Endothelial cell (in vitro differentiated cells): ENCODE measurements at regions not wholly inside any gene's neighbourhood (a gene's known extent, or its start where the extent isn't known, plus 50 kb on each side); places are given as distances from the start of the nearest gene placed in this dataset.

Experiments used
- DNase-seq: peaks from one replicate; pipeline ENCODE4 v3.0.0; 2021; ENCODE audit warnings: low spot score
- H3K27ac Mint-ChIP-seq: one replicate; pipeline ENCODE4 v1.8.0; 2021; ENCODE audit warnings: mixed read lengths, inconsistent platforms; ENCODE audit not compliant: unreplicated experiment
- H3K27me3 Mint-ChIP-seq: one replicate; pipeline ENCODE4 v1.8.0; 2021; ENCODE audit warnings: mild to moderate bottlenecking, moderate library complexity, mixed read lengths, inconsistent platforms; ENCODE audit not compliant: unreplicated experiment
- H3K36me3 Mint-ChIP-seq: one replicate; pipeline ENCODE4 v1.8.0; 2021; ENCODE audit warnings: mild to moderate bottlenecking, low read depth, mixed read lengths, inconsistent platforms; ENCODE audit not compliant: unreplicated experiment
- H3K4me1 Mint-ChIP-seq: one replicate; pipeline ENCODE4 v1.8.0; 2021; ENCODE audit warnings: mild to moderate bottlenecking, mixed read lengths, inconsistent platforms; ENCODE audit not compliant: unreplicated experiment
- H3K4me3 Mint-ChIP-seq: one replicate; pipeline ENCODE4 v1.8.0; 2021; ENCODE audit warnings: mild to moderate bottlenecking, mixed read lengths, inconsistent platforms; ENCODE audit not compliant: unreplicated experiment
- H3K9me3 Mint-ChIP-seq: one replicate; pipeline ENCODE4 v1.8.0; 2021; ENCODE audit warnings: mixed read lengths, inconsistent platforms; ENCODE audit not compliant: unreplicated experiment
- TF ChIP-seq, protein P1 (sequence below): fragments of 200-600 bp; sonication (generic); IDR thresholded peaks from one replicate; pipeline ENCODE4 v1.5.0; 2021; ENCODE audit warnings: antibody characterized with exemption; ENCODE audit not compliant: unreplicated experiment

DNA sequence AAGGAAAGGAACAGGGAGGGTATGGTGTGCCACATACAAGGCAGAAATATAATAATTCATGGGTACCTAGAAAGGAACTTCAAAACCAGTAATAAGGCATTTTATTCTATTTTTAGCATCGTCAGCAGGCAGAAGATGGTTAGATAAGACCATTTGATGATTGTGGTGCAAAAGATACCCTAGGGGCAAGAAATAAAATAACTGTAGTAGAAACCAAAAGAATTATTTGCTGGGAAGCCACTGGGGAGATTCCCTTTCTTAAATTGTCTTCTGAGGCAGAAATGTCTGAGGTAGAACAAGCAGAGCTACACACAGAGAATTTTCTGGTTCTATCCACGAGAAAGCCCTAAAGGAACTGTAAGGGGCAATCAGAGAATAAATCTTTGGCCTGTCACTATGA lies 64.3 kb upstream of the PCGF5 start:
- Mint-ChIP-seq H3K36me3 (no peaks in the 10 kb centered on the region), H3K27me3 (peaks cover 3% of the 10 kb centered on the region), H3K27ac (no peak overlapping the region), H3K9me3 (no peaks in the 10 kb centered on the region), H3K4me3 (no peak overlapping the region), H3K4me1 (peaks cover 35% of the 10 kb centered on the region)
- DNase-seq, result no peak
- TF ChIP-seq, protein P1, sequence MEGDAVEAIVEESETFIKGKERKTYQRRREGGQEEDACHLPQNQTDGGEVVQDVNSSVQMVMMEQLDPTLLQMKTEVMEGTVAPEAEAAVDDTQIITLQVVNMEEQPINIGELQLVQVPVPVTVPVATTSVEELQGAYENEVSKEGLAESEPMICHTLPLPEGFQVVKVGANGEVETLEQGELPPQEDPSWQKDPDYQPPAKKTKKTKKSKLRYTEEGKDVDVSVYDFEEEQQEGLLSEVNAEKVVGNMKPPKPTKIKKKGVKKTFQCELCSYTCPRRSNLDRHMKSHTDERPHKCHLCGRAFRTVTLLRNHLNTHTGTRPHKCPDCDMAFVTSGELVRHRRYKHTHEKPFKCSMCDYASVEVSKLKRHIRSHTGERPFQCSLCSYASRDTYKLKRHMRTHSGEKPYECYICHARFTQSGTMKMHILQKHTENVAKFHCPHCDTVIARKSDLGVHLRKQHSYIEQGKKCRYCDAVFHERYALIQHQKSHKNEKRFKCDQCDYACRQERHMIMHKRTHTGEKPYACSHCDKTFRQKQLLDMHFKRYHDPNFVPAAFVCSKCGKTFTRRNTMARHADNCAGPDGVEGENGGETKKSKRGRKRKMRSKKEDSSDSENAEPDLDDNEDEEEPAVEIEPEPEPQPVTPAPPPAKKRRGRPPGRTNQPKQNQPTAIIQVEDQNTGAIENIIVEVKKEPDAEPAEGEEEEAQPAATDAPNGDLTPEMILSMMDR, result no peak

DNA sequence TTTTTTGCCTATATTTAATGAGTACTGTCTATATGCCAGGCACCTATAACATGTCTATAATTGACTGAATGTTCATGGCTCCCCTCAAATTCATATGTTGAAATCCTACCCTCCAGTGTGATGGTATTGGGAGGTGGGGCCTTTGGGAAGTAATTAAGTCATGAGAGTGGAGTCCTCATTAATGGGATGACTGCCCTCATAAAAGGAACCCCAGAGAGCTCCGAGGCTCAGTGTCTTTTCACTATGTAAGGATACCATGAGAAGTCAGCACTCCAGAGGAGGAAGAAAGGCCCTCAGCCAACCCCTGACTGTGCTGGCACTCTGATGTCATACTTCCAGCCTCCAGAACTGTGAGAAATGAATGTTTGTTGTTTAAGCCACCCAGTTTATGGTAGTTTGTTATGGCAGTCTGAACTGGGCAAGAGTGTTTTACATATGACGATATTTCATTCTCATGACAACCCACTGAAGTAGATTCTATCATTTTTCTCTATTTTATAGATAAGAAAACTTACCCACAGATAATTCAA lies 61.1 kb upstream of the PCGF5 start:
- peaks cover 7% of the 10 kb centered on the region for H3K27me3 Mint-ChIP-seq
- no peaks in the 10 kb centered on the region for H3K9me3 Mint-ChIP-seq
- no peak for DNase-seq
- no peaks in the 10 kb centered on the region for H3K36me3 Mint-ChIP-seq
- peaks cover 43% of the 10 kb centered on the region for H3K4me1 Mint-ChIP-seq
- H3K4me3 Mint-ChIP-seq, result no peak overlapping the region
- TF ChIP-seq, protein P1, result no peak
- H3K27ac Mint-ChIP-seq, result peak overlapping the region; percentile 90

DNA sequence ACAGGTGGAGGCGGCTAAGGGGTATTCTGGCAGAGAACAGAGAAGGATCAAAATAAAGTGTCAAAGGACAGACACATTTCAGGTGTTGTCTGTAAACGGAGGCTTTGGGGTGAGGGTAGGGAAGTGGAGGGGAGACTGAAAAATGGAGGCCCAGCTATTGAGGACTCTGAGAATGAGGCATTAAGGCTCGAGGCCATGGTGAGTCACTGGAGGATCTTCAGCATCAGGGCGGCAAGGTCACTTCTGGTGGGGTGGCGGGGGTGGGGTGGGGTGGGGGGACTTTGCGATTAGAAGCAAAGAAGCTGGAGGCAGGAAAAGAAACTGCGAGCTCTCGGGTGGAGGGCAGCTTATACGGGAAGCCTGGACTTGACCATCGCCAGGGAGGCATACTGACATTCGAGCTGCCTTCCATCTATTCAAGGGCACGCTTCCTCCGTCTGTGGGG lies 58.4 kb upstream of the PCGF5 start:
- Mint-ChIP-seq H3K4me1 (peaks cover 46% of the 10 kb centered on the region), H3K27ac (peak overlapping the region; percentile 61), H3K9me3 (no peaks in the 10 kb centered on the region), H3K27me3 (peaks cover 9% of the 10 kb centered on the region), H3K4me3 (peak overlapping the region; percentile 86), H3K36me3 (no peaks in the 10 kb centered on the region)
- no peak for DNase-seq
- TF ChIP-seq, protein P1, result no peak

DNA sequence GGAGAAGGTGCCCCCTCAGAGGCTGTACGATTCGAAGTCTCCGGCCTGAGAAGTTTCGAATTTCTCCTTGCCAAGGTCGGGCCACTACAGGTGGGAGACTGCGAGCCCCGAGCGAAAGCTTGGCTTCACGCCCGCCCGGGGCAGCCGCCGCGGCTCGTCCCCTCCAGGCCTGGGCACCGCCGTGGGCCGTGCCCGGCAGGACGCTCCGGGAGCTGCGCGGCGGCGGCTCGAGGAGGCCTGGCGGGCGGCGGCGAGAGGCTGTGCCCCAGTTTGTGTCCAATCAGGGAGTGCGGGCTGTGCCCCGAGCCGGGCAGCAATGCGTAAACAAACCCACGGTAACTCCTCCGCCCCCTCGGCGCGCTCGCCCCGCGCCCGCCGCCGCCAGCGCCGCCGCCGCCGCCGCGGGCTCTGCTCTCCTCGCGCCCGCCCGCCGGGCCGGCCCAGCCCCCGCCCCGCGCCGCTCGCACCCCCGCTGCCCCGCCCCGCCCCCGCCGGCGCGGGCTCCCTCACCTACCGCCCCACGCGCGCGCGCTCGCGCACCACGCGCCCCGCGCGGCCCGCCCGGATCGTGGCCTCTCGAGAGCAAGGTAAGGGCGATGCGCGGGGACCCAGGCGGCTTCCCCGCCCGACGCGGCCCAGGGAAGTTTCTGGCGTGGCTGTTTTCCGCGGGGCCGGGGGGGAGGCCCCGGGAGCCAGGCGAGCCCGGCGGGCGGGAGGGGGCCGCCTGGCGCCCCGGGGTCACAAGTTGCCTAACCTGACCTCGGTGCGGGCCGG lies 57.8 kb upstream of the PCGF5 start:
- H3K4me1 Mint-ChIP-seq, result peaks cover 40% of the 10 kb centered on the region
- H3K27ac Mint-ChIP-seq, result no peak overlapping the region
- H3K27me3 Mint-ChIP-seq, result peaks cover 9% of the 10 kb centered on the region
- TF ChIP-seq, protein P1, result no peak
- H3K9me3 Mint-ChIP-seq, result no peaks in the 10 kb centered on the region
- peak overlapping the region; percentile 86 for H3K4me3 Mint-ChIP-seq
- no peaks in the 10 kb centered on the region for H3K36me3 Mint-ChIP-seq
- DNase-seq, result peak; percentile 47

DNA sequence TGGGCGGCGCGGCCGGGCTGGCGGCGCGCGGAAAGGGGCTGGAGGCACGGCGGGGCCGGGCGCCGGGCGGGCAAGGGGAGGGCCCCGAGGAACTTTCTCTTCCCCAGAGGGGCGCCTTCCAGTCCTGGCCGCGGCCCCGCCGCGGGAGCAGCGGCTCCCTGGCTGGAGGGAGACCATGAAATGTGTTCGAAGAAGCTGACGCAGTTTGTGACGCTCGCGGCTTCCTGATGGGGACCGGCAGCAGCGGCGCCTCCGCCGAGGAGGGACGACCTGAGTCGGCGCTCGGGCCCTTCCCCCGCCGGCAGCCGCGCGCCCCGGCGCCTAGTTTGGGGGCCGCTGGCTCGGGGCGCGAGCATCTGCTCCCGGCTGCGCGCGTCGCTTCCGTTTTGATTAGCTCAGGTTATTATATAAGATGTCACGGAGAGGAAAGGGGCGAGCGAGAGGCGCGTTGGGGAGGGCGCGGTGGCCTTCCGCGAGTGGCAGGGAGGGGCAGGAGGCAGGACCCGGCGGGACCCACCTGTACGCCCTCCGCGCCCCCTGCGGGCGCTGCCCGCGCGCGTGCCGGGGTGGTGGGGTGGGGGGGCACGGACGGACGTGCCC lies 57.1 kb upstream of the PCGF5 start:
- Mint-ChIP-seq H3K4me3 (peak overlapping the region; percentile 88), H3K4me1 (peaks cover 38% of the 10 kb centered on the region), H3K27me3 (peaks cover 9% of the 10 kb centered on the region), H3K36me3 (no peaks in the 10 kb centered on the region), H3K27ac (no peak overlapping the region), H3K9me3 (no peaks in the 10 kb centered on the region)
- peak; percentile 50 for DNase-seq
- TF ChIP-seq, protein P1, result no peak
